ENCODE measurements at regions not wholly inside any gene's neighbourhood (a gene's known extent, or its start where the extent isn't known, plus 50 kb on each side); places are given as distances from the start of the nearest gene placed in this dataset.

DNA sequence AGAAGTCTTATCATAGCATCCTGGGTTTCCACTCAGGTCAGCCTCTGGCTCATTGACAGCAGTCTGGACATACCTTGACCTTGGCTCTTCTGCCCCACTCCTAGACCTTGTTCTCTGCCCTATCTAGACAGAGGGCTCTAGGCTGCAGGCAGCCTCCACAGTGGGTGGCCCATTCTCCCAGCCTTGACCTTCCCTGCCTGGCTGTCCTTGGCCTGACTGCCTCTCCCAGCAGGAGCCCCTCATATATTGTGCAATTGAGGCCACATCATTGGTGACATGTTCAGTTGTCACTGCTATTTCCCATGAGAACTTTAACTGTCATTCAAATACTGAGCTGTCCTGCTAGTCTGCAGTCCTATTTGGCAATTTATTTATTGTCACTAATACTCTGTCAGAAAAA, 503.4 kb downstream of the PLXNA4 start:
- no peak for DNase-seq (ENCODE audit: low spot score)
- FAIRE-seq, result no peak

DNA sequence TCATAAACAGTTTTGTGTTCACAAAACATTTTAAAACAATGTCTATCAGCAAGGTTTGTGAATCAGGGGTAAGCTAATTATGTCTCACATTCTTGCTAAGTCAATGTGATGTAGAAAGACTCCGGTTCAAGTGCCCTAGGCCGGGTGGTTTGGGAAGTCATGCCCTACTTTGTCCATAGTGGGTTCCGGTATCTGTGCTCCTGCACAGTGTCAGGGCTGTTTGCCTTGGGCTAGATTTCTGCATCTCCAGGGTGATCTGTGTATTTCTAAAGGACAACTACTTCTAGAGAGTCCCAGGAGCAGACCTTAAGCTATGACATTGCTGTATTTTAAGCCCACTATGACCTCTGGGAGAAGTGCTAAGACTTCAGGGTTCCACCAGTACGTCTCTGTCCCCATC, 504.1 kb downstream of the PLXNA4 start:
- no peak for DNase-seq (ENCODE audit: low spot score)
- FAIRE-seq, result no peak

DNA sequence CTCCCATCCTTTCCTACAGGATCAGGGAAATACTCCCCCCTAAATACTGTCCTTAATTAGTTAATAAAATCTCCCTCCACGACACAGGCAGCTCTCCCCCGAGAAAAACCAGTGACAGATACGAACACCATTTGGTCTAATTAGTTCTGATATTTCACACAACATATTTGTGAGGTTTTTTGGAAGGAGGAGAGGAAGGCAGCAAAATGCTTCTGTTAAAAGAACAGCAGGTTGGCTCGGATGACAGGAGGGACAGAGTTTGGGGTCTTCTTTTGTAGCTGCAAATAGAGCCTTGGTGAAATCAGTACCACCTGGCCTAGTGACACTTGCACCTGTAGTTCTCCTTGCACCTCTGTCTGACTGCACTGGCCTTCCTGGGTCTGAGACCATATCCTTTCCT, 507.0 kb downstream of the PLXNA4 start:
- no peak for FAIRE-seq
- DNase-seq (ENCODE audit: low spot score), result no peak

DNA sequence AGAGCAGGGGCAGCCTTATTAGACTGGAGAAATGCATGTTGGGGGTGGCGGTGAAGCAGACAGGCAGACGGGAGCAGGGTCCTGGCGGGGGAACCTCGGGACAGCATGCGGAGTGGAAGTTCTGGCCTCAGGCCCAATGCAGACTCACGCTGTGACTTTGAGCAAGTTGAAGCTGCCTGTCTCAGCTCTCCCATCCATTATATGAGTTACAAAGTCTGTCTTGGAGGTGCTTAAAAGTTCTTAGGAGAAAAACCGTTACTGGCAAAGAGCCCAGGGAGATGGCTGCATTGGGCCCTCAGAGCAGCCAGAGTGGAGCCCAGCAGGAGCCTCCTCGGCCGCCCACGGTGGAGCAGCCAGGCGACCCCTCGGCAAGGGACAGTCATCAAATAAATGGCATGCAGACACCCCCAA, 509.5 kb downstream of the PLXNA4 start:
- DNase-seq (ENCODE audit: low spot score), result peak; percentile 10
- FAIRE-seq, result no peak

DNA sequence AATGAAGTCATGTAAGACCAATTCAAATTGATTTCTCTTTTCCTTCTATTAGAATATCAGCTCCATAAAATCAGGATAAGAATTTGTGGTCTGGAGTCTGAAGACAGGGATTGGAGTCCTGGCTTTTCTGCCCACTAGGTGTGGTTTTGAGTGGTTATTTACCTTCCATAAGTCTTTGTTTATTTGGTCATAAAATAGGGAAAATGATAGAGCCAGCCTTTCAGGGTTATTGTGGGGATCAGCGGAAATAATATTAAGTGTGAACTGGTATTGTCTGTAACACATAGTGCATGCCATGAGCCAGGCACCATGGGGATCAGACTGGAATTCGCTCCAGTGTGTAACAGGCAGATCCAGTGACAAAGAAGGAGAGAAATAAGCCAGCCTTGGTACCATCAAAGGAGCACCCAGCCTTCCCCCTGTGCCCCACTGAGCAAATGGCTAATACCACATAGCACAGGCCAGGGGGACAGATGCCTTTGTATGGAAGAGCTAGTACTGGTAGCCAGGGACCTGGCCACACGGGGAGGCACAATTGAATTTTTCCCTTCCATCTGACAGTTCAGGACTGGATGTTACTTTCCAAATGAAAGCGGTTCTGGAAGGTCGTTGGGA, 509.7 kb upstream of the PODXL start:
- FAIRE-seq, result no peak
- peak; percentile 9 for DNase-seq (ENCODE audit: low spot score)

DNA sequence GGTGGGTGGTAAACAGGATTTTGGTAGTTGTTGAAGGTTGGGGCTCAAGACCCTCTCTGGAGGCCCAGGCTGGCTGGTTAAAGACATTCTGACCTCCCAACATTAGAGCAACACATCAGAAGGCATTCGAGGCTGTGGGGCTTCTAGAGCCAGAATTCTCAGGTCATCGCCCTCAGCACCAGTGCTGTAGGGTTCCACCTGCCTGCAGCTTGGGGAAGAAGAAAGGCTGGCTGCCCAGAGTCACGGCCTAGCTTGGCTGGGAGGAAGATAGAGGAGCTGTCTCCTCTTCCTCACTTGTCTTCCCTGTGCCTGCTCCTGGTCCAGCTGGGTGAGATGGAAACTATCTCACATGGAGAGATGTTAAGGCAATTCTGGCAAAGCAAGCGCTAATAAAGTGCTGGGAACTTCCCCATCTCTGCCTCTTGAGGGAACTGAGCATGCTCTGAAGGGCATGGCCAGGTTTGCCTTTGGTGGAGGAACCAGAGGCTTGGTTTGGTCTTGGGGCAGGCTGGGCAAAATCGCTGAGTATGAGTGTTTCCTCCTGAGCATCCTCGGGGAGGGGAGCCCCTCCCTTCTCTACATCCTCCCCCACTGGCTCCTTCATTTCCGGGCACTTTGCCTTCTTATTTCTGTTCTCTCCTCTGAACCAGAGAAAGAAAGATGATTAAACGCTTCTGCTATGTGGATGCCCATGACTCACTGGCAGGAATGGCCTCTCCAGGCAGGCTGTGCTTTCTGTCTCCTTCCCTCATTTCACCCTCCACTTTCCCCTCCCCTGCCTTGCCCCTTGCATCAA, 509.0 kb upstream of the PODXL start:
- no peak for FAIRE-seq

DNA sequence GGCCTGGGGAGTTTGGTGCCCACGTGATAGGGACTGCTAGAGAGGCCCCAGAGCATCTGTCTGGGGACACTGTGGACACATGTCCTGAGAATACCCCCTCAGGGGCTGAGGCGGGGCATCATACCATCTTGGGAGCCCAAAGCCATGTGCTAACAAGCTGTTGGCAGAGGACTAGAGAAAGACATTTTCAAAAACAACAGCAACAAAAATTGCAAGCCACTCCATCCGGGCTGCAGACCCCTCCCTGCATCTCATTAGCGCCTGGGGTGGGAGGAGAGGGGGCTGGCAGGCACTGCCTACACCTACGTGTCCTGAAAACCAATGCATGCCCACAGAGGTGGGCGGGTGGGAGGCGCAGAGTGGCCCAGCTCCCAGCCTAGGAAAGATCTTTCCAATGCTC, 507.4 kb upstream of the PODXL start:
- DNase-seq (ENCODE audit: low spot score), result no peak
- FAIRE-seq, result no peak

More for the DNA sequence above, 509.0 kb upstream of the PODXL start:
- peak; percentile 85 for DNase-seq (ENCODE audit: low spot score)

DNA sequence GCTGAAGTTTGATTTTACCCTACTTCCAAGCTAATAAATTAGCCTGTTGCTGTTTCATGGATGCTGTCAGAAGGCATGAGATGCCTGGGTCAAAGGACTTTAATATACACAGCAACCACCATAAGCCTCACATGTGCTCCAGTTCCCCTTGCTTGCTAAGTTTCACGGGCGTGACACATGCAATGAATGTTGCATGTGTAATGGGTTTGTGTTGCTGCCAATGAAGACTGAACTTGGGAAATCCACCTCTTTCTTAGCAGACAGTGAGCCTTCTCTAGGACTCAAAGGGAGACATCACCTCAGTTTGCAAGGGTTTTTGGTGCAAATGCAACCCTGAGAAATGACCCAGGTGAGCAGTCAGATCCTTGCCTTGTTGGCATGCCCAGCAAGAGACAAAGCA, 505.5 kb upstream of the PODXL start:
- DNase-seq (ENCODE audit: low spot score), result no peak
- no peak for FAIRE-seq

DNA sequence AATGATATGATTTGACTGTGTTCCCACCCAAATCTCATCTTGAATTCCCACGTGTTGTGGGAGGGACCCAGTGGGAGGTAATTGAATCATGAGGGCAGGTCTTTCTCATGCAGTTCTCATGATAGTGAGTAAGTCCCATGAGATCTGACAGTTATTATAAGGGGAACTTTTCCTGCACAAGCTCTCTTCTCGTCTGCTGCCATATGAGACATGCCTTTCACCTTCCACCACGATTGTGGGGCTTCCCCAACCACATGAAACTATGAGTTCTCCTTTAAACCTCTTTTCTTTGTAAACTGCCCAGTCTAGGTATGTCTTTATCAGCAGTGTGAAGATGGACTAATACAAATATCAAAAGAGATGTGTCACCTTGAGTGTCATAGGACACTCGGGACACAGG, 502.7 kb upstream of the PODXL start:
- FAIRE-seq, result no peak

DNA sequence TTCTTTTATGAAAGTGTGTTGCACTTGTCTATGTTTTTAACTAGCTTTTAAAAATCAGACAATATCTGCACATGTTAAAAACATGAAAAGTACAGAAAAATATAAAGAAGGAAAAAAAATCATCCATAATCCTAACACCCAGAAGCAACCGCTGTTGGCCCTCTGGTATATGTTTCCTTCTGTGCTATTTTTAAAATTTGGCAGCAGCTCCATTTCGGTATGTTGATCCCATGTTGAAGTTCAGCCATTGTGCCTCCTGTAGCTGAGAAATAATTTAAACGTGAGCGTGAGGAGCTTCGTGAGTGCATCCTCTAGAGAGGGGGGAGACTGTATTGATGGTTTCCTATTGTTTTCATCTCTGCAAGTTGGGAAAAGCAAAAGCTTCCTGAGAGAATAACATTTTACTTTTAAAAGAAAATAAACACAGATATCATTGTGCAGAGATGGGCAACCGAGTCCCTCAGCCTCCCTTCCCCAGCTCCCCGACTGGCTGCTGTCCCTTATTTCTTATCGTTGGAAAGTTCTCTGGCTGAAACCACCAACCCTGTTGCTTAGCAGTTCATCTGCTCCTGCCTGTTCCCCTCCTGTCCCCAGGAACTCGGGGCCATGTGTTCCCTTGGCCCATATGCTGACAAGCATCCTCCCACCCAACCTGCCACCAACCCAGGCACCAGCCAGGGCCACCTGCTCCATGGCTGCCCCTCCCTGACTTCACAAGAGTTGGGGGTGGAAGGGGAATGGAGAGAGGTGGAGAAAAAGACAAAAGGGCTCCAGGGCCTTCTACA, 499.1 kb upstream of the PODXL start:
- DNase-seq (ENCODE audit: low spot score), result no peak
- FAIRE-seq, result no peak

More for the DNA sequence above, 502.7 kb upstream of the PODXL start:
- DNase-seq (ENCODE audit: low spot score), result no peak

DNA sequence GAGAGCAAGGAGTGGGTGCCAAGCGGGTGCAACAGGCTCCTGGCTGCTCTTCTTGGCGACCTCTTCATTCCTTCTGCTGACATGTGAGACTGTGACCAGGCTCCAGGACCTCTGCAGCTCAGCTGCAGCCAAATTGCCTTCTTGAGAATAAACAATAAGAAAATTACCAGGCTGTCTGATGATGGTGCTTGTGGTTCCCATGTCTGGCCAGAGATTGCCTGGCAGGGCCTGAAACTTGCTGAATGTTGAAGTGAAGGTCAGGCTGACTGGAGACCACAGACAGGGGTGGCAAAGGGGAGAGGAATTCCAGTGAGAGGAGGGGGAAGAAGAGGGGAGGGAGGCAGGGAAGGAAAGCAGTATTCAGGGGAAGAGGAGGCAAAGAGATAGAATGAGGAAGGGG, 497.4 kb upstream of the PODXL start:
- FAIRE-seq (no peak), DNase-seq (ENCODE audit: low spot score) (no peak)

DNA sequence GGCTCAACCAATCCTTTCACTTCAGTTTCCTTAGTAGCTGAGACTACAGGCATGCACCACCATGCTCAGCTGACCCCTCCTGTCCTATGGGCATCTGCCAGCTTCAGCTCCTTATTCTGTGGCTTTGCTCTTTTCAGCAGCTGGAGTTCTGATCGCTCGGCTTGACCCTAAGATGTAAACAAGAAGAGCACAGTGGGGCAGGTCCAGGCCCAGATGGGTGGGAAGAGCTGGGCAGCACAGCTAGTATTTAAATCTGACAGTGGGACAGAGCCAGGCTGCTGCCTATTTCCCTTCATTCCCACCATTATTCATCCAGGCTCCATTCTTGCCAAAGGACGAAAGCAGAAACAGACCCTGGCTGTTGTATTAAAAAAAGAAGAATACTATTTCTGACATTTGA, 494.9 kb upstream of the PODXL start:
- DNase-seq (ENCODE audit: low spot score), result no peak
- FAIRE-seq, result no peak

DNA sequence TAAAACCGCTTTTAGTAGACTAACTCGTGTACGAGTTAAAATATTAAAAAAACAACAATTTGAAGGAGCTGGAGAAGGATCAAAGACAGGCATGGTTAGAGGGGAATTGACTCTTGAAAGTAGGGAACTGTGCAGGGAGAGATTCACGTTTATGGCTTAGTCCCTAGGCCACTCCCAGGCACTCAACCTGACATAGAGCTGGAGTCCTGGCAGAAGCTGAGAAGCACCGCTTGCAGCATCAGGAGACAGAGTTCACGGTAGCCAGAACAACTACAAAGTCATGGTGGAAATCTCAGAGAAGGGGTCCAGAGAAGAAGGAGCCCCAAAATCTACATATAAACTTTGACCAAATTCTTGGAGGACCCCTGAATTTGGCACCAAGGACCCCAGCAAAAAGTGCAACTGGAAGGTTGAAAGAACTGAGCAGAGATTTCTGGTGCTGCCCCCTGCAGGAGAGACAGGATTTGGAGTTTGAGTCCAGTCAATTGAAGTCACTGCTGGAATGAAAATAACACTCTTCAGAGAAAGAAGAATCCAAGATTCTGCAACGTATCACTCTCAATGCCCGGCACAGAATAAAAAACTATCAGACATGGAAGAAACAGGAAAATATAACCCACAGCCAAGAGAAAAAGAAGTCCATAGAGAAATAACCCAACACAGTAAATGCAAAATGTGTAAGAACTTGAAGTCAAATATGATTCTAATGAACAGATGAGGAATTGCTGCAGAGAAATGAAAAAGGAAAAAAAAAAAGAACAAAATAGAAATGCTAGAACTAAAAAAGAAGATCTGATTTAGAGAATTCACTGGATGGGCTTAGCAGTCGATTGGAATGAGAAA, 493.3 kb upstream of the PODXL start:
- DNase-seq (ENCODE audit: low spot score), result peak; percentile 23
- no peak for FAIRE-seq

DNA sequence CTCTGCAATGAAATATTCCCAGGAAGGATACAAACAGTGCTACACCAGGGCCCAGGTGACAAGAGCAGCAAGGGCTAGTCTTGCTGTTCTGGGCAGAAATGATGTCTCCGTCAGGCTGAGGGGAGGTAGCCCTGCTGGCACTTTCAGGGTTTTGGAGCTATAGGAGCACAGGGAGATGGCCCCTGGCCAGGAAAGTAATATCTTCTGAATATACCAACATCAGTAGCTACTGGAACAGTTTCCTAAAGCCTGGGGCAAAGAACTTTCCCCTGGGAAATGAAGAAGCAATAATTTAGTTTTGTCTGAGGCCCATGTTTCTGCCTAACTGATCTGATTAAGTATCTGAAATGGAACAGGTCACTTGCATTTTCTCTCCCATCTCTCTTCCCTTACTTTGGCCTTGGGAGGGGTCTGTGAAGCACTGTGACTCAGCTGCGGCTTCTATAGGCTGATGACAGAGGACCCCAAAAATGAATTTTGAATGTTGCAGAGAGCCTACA, 489.1 kb upstream of the PODXL start:
- no peak for DNase-seq (ENCODE audit: low spot score)
- FAIRE-seq, result no peak

DNA sequence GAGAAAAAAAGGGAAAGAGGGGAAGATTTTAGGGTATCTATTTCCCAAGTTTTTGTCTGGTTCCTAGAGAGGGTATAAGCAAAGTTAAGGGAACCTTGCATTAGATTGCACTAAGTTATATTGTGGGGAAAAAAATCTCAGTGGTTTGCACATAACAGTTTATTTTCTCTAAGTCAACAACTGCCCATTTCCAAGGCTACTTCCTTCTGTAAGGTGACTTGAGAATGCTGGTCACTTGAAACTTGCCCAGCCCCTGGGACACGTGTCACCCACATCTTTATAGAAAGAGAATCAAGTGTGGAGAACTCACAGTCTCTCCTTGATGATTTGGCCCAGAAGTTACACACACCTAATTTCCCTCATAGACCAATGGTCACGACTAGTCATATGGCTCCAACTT, 488.6 kb upstream of the PODXL start:
- FAIRE-seq, result no peak
- no peak for DNase-seq (ENCODE audit: low spot score)

DNA sequence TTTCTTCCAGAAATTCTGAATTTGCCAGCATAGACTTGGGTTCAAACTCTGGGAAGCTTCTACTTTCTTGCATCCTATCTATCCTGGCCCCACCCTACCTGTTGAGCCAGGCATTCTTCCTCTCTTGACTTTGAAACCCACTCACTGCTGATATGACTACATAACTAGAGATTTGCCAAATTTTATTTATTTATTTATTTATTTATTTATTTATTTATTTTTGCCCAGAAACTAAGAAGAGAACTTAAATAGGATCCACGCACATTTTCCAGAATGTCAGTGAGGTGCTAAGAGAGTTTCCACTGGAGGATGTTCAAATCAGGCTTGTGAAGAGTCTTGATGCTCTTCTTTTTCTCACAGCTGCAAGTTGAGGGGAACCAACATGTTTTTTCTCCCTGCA, 487.8 kb upstream of the PODXL start:
- FAIRE-seq (no peak), DNase-seq (ENCODE audit: low spot score) (no peak)

DNA sequence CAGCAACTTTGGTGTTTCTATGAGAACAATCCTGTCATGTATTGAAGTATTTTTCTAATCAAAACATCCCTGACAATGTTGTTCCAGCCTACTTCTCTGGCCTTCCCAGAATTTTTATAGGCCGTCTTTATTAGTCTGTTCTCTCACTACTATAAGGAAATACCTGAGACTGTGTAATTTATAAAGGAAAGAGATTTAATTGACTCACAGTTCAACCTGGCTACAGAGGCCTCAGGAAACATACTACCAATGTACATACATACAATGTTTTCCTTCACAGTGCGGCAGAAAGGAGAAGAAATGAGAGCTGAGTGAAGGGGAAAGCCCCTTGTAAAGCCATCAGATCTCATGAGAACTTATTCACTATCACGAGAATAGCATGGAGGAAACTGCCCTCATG, 484.7 kb upstream of the PODXL start:
- FAIRE-seq (no peak), DNase-seq (ENCODE audit: low spot score) (no peak)

DNA sequence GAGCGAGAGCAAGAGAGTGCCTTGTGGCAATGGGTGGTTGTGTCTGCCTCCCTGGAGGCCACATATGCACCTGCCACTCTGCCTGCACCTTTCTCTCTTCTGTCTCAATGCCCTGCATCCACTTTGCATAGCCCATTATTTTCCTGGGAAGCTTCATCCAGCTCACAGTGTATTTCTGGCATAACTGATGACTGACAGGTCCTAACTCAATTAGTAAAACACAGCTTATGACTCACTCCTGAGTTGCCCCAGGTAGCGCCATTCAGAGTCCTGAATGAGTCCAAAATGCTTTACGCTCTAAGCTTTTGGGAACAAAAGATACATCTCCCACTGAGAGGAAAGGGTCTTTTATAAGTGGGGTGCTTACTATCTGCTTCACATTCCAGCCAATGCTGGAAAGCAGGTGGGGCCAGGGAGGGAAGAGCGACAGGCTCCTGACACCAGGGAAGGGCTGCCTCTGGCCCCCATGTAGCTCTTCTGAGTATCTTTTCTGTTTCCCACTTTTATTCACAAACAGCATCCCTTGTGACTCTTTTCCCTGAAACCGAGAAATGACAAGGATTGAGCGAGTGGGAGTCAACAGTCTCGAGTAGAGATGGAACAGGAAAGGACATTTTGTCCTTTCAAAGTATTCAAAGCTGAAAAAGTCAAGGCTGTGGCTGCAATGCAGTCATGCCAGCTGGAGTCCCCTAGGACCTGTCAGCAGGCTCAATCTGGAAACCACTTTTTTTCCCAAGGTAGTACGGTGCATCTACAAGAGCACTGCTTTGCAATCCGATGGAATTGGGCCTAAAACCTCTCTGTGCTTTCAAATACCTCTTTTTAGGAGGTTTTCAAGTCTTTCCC, 479.3 kb upstream of the PODXL start:
- FAIRE-seq (no peak), DNase-seq (ENCODE audit: low spot score) (no peak)

DNA sequence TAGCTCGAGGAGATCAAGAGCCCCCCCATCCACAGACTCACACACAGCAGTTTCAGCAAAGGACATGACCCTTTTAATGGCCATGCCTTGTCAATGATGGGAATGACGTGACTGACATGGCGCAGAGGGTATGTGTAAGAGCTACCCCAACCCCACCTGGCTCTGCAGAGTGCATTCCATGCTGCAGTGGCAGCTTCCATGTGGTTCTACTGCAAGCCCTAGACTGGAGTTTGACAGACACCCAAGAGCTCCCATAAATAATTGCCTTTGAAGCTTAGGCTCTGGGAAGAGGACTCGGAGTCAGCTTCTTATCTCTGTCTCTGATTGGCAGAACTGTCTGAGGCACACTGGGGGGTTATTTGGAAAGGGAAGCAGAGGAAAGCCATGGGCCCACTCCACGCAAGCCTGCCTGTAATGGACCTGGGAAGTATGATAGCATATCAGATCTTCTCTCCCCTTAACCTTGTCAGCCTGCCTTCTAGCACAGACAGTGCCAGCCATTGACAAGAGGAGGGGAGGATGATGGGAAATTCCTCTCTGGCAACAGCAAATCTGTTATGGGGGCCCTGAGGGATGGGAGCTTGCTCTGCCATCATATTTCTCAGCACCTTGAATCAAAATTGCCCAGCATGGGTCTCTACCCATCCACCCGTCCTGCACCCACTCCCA, 478.5 kb upstream of the PODXL start:
- DNase-seq (ENCODE audit: low spot score) (no peak), FAIRE-seq (no peak)

DNA sequence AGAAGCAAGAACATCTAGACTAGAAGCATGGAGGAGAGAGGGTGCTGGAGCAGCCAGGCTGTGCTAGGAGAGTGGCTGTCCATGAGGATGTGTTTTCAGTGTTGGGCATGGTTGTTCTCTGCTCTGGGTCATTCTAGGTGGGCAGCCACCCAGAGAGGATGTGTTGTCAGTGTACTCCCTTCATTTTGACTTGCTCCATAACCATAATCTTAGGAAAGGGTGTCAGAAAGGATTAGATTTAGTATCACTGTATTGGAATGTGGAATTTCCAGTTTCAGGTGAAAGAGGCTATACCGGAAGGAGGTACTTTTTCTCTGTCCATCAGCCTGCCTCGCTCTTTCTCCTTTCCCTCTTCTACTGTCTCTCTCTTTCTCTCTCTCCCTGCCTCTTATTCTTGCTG, 474.5 kb upstream of the PODXL start:
- DNase-seq (ENCODE audit: low spot score) (no peak), FAIRE-seq (no peak)

Measured in urothelium cell line (cell line).